GM13976 (cell line): ENCODE measurements at regions not wholly inside any gene's neighbourhood (a gene's known extent, or its start where the extent isn't known, plus 50 kb on each side); places are given as distances from the start of the nearest gene placed in this dataset.

Experiments
- DNase-seq: peaks from one replicate; pipeline ENCODE4 v3.0.0; 2012; ENCODE audit warnings: low spot score
- in situ Hi-C: fragments of 300-500 bp; cut with MboI; formaldehyde crosslinking; loops from one replicate; pipeline ENCODE4 v1.12.0; 2022; ENCODE audit warnings: low sequenced_read_pairs, mixed read lengths, inconsistent platforms; ENCODE audit not compliant: unreplicated experiment
- TF ChIP-seq, protein P1 (sequence below): IDR thresholded peaks from 2 replicates; pipeline ENCODE4 v1.5.1; 2012; ENCODE audit warnings: borderline replicate concordance, mild to moderate bottlenecking; ENCODE audit not compliant: insufficient read depth; ENCODE audit errors: extremely low read depth, missing control alignments, control extremely low read depth

DNA sequence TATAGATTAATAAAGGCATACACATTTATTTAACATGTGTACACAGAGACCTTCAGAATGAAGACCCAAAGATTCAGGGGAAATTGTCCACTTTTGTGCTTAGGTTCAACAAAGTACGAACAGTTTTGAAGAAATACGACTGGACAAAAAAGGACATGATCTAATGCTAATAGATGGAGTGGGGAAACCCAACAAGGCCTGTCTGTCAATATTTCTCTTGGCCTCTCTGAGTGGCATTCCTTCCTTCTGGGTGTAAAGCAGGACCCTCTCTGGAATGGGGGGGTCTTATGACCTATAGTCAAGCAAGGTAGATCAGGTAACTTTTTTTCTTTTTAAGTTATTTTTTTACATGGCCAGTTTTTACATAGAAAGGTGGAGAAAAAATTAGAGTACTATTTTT, 222.3 kb upstream of the IGFBP3 start:
- in situ Hi-C loops = loop anchor here (25.0 kb wide), 1 partner anchor 94 kb away; no protein-coding TSS in a partner anchor
- TF ChIP-seq, protein P1, sequence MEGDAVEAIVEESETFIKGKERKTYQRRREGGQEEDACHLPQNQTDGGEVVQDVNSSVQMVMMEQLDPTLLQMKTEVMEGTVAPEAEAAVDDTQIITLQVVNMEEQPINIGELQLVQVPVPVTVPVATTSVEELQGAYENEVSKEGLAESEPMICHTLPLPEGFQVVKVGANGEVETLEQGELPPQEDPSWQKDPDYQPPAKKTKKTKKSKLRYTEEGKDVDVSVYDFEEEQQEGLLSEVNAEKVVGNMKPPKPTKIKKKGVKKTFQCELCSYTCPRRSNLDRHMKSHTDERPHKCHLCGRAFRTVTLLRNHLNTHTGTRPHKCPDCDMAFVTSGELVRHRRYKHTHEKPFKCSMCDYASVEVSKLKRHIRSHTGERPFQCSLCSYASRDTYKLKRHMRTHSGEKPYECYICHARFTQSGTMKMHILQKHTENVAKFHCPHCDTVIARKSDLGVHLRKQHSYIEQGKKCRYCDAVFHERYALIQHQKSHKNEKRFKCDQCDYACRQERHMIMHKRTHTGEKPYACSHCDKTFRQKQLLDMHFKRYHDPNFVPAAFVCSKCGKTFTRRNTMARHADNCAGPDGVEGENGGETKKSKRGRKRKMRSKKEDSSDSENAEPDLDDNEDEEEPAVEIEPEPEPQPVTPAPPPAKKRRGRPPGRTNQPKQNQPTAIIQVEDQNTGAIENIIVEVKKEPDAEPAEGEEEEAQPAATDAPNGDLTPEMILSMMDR = no peak
- DNase-seq = no peak

DNA sequence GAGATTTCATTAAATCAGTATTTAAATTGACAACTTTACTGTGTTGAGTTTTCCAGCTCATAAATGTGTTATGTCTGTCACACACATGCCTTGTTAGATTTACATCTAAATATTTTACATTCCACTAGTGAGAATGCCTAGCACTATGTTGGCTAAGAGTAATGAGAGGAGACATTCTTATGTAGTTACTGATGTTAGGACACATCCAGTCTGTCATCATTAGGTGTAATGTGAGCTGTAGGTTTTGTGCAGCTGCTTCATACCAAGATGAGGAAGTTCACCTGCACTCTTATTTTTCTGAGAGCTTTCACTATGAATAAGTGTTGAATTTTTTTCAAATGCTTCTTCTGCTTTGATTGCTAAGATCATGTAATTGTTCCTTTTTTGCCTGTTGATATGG, 218.0 kb upstream of the IGFBP3 start:
- TF ChIP-seq, protein P1 = no peak
- in situ Hi-C loops = loop anchor here (25.0 kb wide), 1 partner anchor 98 kb away; no protein-coding TSS in a partner anchor
- peak; percentile 33 for DNase-seq

DNA sequence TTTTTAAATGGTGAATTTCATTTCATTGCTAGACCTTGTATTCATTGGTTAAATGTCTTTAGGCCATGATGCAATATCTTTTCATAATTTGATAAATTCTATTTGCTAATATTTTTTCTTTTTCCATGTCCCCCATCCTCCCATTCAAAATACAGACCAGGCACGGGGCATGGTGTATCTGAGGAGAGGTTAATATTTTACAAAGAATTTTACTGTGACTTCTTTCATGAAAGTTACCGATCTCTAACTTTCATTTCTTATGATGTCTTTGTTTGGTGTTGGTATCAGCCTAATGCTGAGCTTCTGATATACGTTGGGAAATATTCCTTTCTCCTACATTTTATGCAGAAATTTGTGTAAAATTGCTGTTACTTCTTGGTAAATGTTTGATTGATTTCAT, 216.7 kb upstream of the IGFBP3 start:
- TF ChIP-seq, protein P1 = no peak
- in situ Hi-C loops = loop anchor here (25.0 kb wide), 1 partner anchor 100 kb away; no protein-coding TSS in a partner anchor

DNA sequence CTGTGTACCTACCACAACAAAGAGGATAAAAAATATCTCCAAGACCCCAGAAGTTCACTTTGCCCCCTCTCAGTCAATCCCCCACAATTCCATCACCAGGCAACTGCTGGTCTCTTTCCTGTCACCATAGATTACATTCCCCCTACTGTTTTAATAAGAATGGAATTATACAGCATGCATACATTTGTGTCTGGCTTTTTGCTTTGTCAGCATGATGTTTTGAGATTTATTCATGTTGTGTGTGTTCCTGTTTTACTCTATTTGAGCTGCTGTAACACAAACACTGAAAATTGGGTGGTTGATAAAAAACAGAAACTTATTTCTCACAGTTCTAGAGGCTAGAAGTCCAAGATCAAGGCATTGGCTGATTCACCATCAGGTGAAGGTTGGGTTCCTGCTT, 214.5 kb upstream of the IGFBP3 start:
- TF ChIP-seq, protein P1 = no peak
- in situ Hi-C loops = loop anchor here (25.0 kb wide), 1 partner anchor 102 kb away; no protein-coding TSS in a partner anchor
- no peak for DNase-seq

More for the DNA sequence above, 216.7 kb upstream of the IGFBP3 start:
- no peak for DNase-seq

DNA sequence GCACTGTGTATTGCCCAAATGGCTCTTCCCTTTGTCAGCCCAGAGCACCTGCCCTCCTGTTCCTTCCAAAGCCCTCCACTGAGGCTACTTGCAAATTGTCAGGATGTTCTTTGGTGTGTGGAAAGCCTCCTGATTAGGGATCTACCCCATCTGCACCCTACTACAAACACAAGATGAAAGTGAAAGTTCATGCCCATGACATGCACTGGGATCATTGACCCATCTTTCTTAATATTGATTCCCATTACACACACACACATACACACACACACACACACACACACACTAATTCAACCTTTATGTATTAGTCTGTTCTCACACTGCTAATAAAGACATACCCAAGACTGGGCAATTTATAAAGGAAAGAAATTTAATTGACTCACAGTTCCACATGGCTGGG, 213.7 kb upstream of the IGFBP3 start:
- TF ChIP-seq, protein P1 = no peak
- DNase-seq = no peak
- in situ Hi-C loops = loop anchor here (25.0 kb wide), 1 partner anchor 103 kb away; no protein-coding TSS in a partner anchor

DNA sequence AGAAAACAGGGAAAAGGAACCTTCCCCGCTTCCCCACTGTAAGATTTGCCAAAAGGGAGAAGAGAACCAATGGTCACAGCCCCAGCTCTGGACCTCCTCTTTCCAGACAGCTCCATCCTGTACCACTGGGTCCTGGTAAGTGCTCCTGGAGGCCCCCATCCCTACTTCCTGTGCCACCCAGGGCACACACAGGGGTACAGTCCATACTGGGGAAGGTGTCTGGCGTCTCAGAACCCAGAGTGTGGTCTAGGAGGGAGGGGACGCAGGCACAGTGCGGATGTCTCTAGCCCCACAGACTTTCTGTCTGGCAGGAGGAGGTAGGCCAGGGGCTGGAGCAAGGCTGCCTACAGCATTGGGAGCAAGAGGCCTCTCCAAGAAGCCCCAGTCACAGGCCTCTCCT, 213.3 kb upstream of the IGFBP3 start:
- TF ChIP-seq, protein P1 = no peak
- DNase-seq = no peak
- in situ Hi-C loops = loop anchor here (25.0 kb wide), 1 partner anchor 103 kb away; no protein-coding TSS in a partner anchor
